HepG2 (cell line): ENCODE measurements at regions not wholly inside any gene's neighbourhood (a gene's known extent, or its start where the extent isn't known, plus 50 kb on each side); places are given as distances from the start of the nearest gene placed in this dataset.

Experiments
- DPF2 ChIP-seq: sonication (generic); formaldehyde crosslinking; IDR thresholded peaks from 2 replicates; pipeline ENCODE4 v1.4.0; 2020; ENCODE audit warnings: mild to moderate bottlenecking, low read depth, missing genetic modification reagents, borderline replicate concordance
- FOXP4 ChIP-seq: sonication (generic); formaldehyde crosslinking; IDR thresholded peaks from 2 replicates; pipeline ENCODE4 v1.4.0; 2020; ENCODE audit warnings: missing genetic modification reagents
- HES4 ChIP-seq: sonication (generic); formaldehyde crosslinking; IDR thresholded peaks from 2 replicates; pipeline ENCODE4 v1.9.0; 2021; ENCODE audit warnings: mild to moderate bottlenecking, missing genetic modification reagents, borderline replicate concordance
- MAX ChIP-seq: IDR thresholded peaks from 2 replicates; pipeline ENCODE4 v1.6.1; 2012; ENCODE audit warnings: inconsistent platforms
- NFATC3 ChIP-seq: sonication (generic); formaldehyde crosslinking; IDR thresholded peaks from 2 replicates; pipeline ENCODE4 v1.5.1; 2020; ENCODE audit warnings: mild to moderate bottlenecking, missing genetic modification reagents
- PITX1 ChIP-seq: sonication (generic); formaldehyde crosslinking; IDR thresholded peaks from 2 replicates; pipeline ENCODE4 v1.5.1; 2020; ENCODE audit warnings: mild to moderate bottlenecking, missing genetic modification reagents
- SKIL ChIP-seq: sonication (generic); formaldehyde crosslinking; IDR thresholded peaks from 2 replicates; pipeline ENCODE4 v1.8.0; 2022; ENCODE audit warnings: missing genetic modification reagents, mild to moderate bottlenecking, moderate library complexity, borderline replicate concordance
- SNAPC5 ChIP-seq: sonication (generic); formaldehyde crosslinking; IDR thresholded peaks from 2 replicates; pipeline ENCODE4 v1.8.1; 2023; ENCODE audit warnings: mild to moderate bottlenecking, missing genetic modification reagents, borderline replicate concordance
- ZNF143 ChIP-seq: sonication (generic); formaldehyde crosslinking; IDR thresholded peaks from 2 replicates; pipeline ENCODE4 v1.4.0; 2020; ENCODE audit warnings: missing genetic modification reagents
- ZNF333 ChIP-seq: sonication (generic); formaldehyde crosslinking; IDR thresholded peaks from 2 replicates; pipeline ENCODE4 v1.4.0; 2020; ENCODE audit warnings: mild to moderate bottlenecking, missing genetic modification reagents, borderline replicate concordance
- ZNF549 ChIP-seq: sonication (generic); formaldehyde crosslinking; IDR thresholded peaks from 2 replicates; pipeline ENCODE4 v1.5.0; 2020; ENCODE audit warnings: missing genetic modification reagents
- ZNF644 ChIP-seq: IDR thresholded peaks from 2 replicates; pipeline ENCODE4 v1.6.1; 2016; ENCODE audit warnings: low read depth

- TF ChIP-seq SKIL (CRISPR knock-in tag), result no peak
- no peak for TF ChIP-seq PITX1 (CRISPR knock-in tag)
- TF ChIP-seq ZNF644 (CRISPR knock-in tag), result no peak
- TF ChIP-seq NFATC3, result no peak
- TF ChIP-seq HES4 (CRISPR knock-in tag), result no peak
- TF ChIP-seq ZNF333 (CRISPR knock-in tag), result no peak
- TF ChIP-seq ZNF549 (CRISPR knock-in tag), result no peak
- TF ChIP-seq MAX, result no peak
- no peak for TF ChIP-seq DPF2 (CRISPR knock-in tag)
- TF ChIP-seq ZNF143 (CRISPR knock-in tag), result no peak
- TF ChIP-seq FOXP4 (CRISPR knock-in tag), result no peak
- TF ChIP-seq SNAPC5 (CRISPR knock-in tag), result no peak
Observed at GRCh38 chr2:15745907-15746702, 154.4 kb downstream of the DDX1 start (continued).
